NCI-H1417 (cell line): ENCODE measurements at regions not wholly inside any gene's neighbourhood (a gene's known extent, or its start where the extent isn't known, plus 50 kb on each side); places are given as distances from the start of the nearest gene placed in this dataset.

Experiments
- DNase-seq, 3 experiments: peaks; one replicate each; lab custom pipeline; 2025; lab: John Stamatoyannopoulos, UW

GRCh38 chr9:86893811-86894490 is 53.4 kb downstream of the GAS1 start:
- DNase-seq, result no peak

DNA sequence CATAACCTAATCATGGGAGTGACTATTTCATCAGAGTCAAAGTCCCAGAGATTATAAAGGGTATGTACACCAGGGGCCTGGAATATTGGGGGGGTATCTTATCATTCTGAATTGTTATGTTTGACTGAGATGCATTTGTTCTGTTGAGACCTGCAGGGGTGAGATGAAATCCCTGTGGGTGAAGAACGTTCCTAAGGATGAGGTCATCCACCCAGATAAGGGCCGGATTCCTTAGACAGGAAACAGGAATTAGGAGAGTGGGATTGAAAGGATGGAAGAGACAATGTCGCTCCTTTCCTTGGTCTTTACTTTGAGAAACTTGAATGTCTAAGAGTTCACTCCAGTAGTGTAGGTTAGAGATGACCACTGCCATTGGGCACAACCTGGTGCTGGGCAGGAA is 54.7 kb downstream of the GAS1 start:
- no peak for DNase-seq

DNA sequence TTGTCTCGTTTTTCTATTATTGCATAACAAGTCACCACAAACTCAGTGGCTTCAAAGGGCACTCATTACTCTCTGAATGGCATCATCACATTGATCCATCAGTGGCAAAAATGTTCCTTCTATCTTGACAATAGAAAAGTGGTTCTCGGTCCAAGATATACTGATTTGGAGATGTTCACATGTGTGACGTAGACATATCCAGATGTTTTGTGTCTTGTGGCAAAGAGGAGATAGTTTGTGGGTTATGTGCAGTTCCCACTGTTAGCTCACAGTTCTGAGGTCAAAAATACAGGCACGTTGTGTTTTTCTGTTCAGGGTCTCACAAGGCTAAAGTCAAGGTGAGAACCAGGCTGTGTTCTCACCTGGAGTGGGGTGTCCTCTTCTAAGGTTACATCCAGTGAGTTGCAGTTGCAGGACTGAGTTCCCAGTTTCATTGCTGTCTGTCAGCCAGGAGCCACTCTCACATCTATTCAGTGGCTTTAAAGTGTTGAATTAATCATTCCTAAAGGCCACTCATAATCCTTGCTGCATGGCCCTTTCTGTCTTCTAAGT is 55.3 kb downstream of the GAS1 start:
- no peak for DNase-seq

GRCh38 chr9:86891091-86891490 is 56.2 kb downstream of the GAS1 start:
- no peak for DNase-seq

DNA sequence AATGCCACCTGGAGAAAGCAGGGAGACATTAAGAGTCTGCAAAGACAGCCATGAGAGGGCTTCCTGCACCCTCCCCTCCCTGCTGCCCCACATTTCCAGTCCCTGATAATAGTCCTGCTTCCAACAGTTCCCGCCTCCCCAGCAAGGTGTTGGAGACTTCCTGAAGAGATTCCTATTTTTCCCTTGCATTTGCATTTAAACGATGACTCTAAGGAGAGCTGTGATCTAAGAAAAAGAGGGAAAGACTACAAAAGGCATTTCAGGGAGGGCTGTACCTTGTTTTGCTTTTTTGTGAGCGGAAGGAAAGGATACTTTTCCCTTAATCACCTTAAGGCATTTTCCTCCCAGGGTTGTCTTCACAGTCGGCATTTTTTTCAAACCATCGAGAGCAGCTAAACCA is 62.1 kb downstream of the GAS1 start:
- DNase-seq, result no peak

GRCh38 chr9:86876621-86877196 is 70.6 kb downstream of the GAS1 start:
- DNase-seq, result no peak

DNA sequence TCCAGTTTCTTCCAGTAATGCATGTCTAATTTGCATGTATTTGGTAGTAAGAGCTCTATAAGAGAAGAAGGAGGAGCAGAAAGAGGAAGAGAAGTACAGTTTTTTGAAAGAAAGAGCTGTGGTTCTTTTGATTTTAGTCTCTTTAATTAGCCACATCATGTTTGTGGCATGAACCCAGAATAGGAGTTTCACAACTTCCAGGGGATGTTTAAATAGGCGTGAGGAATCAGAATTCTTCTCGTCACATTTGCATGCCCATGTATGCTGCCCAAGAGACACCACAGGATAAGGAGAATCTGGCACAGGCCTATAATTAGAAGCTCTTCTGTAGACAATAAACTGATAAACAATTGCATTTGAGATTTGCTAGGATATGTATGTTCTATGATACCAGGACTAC is 78.7 kb downstream of the GAS1 start:
- no peak for DNase-seq

DNA sequence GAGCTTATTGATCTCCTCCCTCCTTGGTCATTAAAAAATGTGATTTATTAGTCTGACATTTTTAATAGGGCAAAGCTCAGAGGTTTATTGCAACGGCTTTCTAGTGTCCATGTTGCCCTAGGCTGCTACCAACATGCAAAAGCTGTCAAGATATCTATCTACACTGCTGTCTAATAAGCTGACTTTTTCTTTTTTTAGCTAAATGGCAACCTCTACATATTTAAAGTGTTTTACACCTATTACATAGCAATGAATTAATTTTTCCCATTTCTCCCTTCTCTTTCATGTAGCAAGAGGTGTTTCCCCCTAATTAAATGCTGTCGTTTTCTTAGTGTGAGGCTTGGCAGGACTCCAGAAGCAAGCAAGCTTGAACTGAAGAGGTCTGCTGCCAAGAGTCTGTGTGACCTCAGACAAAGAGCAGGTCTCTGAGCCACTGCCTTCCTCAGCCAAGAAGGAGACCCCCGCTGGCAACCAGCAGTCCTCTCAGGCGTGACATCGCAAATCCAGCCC is 79.4 kb downstream of the GAS1 start:
- peak in 1 of 3 experiments; percentile 31 for DNase-seq

DNA sequence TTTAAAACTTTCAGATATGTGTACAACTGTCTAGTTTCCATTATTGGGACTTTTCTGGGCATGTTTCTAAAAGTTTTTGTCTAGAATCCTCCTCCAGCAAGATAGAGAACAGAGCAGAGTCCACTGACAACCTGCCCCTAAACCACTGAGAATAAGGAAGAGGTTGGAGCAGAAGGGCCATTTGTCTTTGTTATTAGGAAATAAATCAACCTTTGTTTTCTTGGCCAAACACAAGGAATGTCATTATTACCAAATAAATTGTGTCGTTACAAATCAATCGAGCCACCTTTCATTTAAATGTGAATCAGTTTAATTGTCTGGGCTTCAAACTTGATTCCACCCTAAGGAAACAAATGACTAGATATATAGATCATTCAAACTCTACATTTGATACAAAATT is 81.4 kb downstream of the GAS1 start:
- DNase-seq, result no peak

DNA sequence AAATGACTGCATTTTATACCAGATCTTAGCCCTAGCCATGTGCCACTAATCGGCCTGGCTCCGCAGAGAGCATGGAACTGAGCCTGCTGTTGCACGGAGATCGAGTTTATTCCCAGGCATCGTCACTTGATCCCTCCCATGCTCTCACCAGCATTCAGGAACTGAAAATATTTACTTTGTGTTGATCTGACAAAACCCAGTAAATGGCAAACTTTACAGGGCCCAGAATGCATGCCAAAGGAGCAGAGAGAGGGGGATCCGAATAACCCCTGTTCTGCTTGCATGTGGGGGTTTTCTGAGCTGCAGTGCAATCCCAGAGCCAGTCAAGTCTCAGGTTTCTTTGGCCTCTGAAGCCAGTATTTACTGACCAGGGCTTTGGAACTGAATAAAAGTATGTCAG is 87.3 kb downstream of the GAS1 start:
- no peak for DNase-seq

DNA sequence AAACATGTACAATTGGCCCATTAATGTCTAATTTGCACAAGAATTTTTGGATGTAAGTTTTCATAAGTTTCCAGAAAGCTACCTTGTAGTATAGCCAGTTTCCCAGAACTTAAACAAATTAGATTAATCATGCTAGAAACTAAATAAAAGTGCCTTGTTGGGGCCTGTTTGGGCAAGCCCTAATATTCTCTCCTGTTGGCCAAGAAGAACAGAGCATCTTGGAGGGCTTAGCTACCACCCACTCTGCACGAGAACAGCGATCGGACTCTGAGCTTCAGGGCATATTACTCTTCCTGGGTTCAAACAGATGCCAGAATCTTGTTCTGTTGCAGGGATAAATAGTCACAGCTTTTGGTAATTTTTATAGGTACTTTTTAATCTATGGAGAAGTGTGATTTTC is 88.2 kb downstream of the GAS1 start:
- no peak for DNase-seq

- DNase-seq, result no peak
Observed at GRCh38 chr9:86858009-86858408, 89.3 kb downstream of the GAS1 start.

DNA sequence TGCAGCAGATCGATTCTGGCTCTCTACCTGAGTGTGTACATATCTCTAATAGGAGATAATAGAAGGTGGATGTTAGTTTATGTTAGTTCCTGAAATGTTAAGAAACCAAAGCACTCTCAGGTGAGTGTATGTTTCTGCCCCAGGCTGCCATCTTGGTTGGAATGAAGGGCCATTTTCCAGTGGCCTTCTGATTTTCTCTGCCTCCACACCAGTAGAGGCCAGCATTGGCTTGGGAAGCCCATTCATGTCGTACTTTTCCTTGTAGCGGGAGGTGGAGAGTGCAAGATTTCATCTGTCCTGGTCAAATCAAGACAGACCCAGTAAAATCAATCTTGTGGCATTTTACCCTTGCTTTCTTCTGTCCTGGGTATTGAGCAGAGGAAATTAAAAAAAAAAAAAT is 91.0 kb downstream of the GAS1 start:
- no peak for DNase-seq

DNA sequence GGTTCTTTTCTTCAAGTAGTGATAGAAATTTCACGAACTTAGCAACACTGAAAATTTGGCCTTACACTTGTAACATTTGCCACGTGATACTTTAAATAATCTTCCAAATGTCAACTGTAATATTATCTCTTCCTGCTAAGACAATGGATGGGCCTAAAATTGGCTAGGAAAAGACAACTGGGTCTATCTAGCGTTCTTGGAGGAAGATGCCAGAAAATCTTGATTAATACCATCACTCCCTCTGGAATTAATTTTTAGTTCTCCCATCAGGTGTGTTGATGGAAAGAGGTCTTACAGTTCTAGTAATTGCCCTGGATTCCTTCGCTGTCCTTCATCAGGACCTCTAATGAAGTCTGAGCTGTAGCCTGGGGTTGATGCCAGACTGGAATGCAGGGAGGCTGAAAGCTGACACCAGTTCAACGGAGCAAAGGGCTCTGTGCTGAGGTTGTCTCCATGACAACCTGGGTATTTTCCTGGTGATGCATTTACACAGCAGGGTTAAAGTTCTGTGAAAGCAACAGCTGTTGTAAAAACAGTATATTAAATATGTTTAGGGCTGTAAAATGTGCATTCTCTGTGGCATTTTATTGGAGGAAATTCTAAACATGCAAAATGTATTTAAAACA is 92.3 kb downstream of the GAS1 start:
- peak in 2 of 3 experiments; percentile 14 to 69 for DNase-seq

- no peak for DNase-seq
Observed at GRCh38 chr9:86846656-86847055, 100.7 kb downstream of the GAS1 start.

DNA sequence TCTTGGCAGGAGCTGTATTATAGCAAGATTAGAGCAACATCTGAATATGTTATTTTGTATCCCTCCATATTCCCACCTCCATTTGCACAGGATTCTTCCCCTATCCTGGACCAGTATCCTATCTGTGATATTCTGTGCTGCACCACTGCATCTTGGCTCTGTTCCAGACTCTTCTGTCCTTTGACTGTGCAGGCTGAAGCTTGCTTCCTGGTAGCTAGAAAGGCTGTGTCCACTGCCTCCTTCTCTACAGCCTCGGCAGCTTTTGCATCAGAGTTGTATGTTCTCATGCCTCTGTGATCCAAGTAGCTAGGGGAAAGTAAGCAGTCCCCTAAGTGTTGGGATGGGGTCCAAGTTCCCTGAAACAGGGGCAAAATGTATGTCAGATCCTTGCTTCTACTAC is 104.1 kb downstream of the GAS1 start:
- DNase-seq, result no peak

DNA sequence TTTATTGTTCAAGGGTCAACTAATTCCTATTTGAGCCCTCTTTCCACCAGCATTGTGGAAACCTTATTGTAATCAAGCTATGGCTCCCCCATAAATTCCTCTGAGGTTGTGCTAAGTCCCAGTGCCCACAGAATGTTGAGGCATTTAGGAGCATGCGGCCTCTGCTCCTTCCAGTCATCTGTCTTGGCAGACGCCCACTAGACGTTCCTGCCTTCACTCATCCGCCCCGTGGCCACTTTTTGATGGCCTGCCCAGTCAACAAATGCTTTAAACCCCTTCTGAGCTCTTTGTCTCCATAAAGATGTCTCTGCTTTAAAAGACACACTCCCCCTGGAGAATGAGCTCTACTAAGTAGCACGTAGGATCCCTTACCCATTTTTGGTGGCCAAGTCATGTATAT is 104.7 kb downstream of the GAS1 start:
- DNase-seq, result no peak

GRCh38 chr9:86839522-86839921 is 107.8 kb downstream of the GAS1 start:
- no peak for DNase-seq

DNA sequence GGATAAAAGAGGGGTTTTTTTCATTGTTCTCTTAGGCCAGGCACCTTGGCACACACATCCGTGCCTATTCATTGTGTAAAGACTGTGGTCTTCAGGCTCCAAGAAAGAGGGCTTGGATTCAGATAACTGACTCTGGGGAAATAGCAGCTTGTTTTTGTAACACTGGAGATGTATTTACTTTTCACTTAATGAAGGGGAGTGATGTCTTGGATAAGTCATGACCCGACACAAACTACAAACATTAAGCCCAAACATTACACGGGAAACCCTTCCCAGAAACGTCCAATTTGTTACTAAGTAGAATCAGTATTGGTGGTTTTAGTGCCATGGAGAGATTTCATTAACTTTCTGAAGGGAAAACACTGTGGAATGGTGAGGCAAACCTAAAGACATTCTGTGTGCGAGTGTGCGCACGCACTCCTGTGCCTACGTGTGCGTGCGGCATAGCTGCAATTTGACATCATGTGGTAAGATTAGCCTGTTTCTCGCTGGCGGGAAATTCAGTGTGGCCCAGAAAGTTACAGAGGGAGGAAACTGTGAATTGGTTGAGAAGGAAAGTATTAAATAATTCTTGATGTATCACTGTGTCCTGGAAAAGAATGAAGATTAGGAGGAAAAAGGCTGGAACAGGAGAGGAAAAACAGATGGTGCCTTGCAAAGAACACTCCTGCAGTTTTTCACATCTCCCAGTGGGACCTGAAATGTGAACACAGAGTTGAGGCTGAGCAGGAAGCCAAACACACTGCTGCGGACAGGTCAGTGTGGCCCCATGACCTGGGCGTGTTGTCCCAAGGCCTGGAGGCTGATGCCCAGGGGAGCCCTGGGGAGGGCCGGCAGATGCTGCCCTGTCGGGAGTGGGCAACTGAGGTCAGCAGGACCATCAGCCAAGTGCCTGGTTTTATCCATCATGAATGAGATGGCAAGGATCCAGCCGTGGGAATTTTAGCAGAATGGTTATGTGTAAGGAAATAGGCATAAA is 108.5 kb downstream of the GAS1 start:
- DNase-seq, result no peak

- no peak for DNase-seq
Observed at GRCh38 chr9:86837345-86837744, 110.0 kb downstream of the GAS1 start.

DNA sequence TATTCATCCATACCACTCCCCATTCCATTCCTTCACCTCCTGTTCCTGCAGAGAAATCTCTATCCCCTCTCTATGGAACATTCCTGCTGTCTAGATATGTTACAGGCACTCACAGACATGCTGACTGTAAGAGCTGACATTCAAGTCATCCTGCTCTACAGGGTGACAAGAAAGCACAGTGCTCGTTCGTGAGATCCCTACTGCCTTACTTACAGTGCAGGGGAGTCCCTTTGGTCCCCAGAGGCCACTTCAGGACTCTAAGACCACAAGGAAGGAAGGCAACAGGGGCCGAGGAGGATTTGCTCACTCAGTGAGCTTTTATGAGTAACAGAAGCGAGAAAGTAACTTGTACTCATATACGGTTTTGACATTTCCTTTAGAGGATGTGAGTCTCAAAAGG is 110.5 kb downstream of the GAS1 start:
- DNase-seq, result no peak

DNA sequence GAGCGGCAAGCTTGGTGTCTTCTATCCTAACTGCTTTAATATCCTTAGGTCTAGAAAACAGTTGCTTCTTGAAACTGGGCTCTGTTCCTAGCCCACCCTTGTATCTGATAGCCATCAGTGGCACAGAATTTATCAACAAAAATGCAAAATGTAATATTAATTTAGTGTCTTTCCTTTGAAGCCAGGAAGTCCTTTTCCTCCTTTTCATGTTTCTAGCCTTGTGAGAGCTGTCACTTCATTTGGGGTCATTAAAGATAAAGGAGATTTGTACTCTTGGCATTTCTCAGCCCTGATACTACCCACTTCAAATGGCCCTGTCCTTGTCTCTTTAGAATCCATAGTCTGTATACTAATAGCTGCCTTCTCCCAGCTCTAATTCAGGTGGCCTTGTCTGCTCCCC is 111.0 kb downstream of the GAS1 start:
- DNase-seq, result no peak
